C4-2B (cell line): ENCODE measurements at regions not wholly inside any gene's neighbourhood (a gene's known extent, or its start where the extent isn't known, plus 50 kb on each side); places are given as distances from the start of the nearest gene placed in this dataset.

Experiments
- H3K27ac ChIP-seq: fragments of 450-650 bp; 2 replicates; pipeline ENCODE4 v1.5.1; 2017
- CTCF ChIP-seq: fragments of 450-650 bp; conservative IDR thresholded peaks from 2 replicates; pipeline ENCODE4 v1.5.1; 2017; ENCODE audit warnings: mild to moderate bottlenecking
- ZFX ChIP-seq: fragments of 450-650 bp; IDR thresholded peaks from 2 replicates; pipeline ENCODE4 v1.6.1; 2017

- TF ChIP-seq ZFX (no peak), CTCF (no peak)
- H3K27ac ChIP-seq = no peak overlapping the region
Measured at GRCh38 chrX:7318661-7319060, 170.7 kb upstream of the PUDP start.

DNA sequence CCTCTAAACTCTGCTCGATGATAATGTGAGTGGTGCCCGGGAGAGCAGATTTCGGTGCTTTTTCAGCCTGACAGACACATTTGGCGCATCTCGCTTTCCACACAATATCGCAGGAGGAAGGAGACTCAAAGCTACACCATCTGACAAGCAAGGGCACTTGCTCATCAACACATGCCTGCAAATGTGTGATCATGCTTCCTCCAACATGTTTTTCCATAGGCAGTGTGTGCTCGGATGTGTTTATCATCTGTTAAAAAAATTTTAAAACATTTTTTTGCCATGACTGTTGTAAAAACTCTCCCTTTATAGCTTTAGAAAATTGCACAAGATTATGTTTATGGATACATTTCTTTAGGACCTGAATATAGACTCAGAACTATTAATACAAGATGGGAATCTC is 170.3 kb upstream of the PUDP start:
- no peak for TF ChIP-seq CTCF
- no peak for TF ChIP-seq ZFX
- no peak overlapping the region for H3K27ac ChIP-seq

GRCh38 chrX:7316887-7317286 is 168.9 kb upstream of the PUDP start:
- no peak for TF ChIP-seq ZFX
- TF ChIP-seq CTCF = no peak
- no peak overlapping the region for H3K27ac ChIP-seq

GRCh38 chrX:7316280-7316679 is 168.3 kb upstream of the PUDP start:
- TF ChIP-seq ZFX (no peak), CTCF (no peak)
- no peak overlapping the region for H3K27ac ChIP-seq

DNA sequence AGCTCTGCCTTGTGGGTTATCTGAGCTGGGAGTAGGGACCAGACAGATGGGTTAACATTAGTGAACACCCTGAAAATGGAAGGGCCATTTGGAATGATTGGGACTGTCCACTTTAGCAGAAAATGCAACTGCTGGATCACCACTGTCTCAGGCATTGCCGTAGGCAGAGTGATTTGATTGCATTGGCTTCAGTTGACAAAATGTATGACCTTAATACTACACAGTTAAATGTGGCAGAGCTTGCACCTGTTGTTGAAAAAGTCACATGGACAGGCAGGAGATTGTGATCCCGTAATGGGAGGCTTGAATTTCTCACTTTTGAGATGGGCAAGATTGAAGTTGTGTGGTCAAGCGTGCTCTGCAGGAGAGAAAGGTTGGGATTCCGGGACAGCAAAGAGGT is 166.5 kb upstream of the PUDP start:
- H3K27ac ChIP-seq = no peak overlapping the region
- TF ChIP-seq CTCF = no peak
- TF ChIP-seq ZFX = no peak

GRCh38 chrX:7307720-7308119 is 159.8 kb upstream of the PUDP start:
- H3K27ac ChIP-seq = no peak overlapping the region
- TF ChIP-seq CTCF = no peak
- no peak for TF ChIP-seq ZFX

DNA sequence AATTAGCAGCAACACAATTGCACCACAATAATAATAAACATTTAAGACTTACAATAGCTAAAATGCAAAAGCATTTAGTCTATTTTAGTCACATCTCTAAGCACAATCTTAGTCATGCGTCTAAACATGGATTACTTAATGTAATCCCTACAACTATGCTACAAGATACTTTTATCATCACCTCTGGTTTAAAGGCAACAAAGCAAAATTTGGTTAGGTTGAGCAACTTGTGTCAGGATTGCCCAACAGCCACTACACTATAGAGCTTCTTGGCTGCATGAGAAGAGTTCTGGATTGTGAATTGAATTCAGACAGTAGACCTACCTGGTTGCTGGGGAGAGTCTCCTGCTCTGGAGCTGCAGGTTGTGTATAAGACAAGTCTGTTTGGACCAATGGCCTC is 146.5 kb upstream of the PUDP start:
- no peak for TF ChIP-seq CTCF
- no peak for TF ChIP-seq ZFX
- H3K27ac ChIP-seq = no peak overlapping the region
